Mucosa of descending colon (tissue), 3 donors: ENCODE measurements at regions not wholly inside any gene's neighbourhood (a gene's known extent, or its start where the extent isn't known, plus 50 kb on each side); places are given as distances from the start of the nearest gene placed in this dataset.

Experiments
- ATAC-seq: fragments of 200-7000 bp; cut with Tn5 transposase; one replicate; pipeline ENCODE4 v1.9.1; 2020; ENCODE audit warnings: mild to moderate bottlenecking, moderate library complexity
- DNase-seq, 3 donors: peaks; one replicate each; pipeline ENCODE4 v3.0.0-alpha.2; 2020
- H3K36me3 ChIP-seq: fragments of 200-600 bp; one replicate; pipeline ENCODE4 v1.8.0; 2021; ENCODE audit warnings: low read depth, mild to moderate bottlenecking
- H3K4me1 ChIP-seq: fragments of 200-600 bp; one replicate; pipeline ENCODE4 v1.8.0; 2021; ENCODE audit warnings: low read depth, mild to moderate bottlenecking
- H3K4me3 ChIP-seq: fragments of 200-600 bp; one replicate; pipeline ENCODE4 v1.8.0; 2021; ENCODE audit warnings: mild to moderate bottlenecking
- H3K9me3 ChIP-seq: fragments of 200-600 bp; one replicate; pipeline ENCODE4 v1.8.0; 2021; ENCODE audit warnings: mild to moderate bottlenecking
- intact Hi-C, 2 donors: fragments of 100-400 bp; cut with DNase I in 1 of 2; cut with micrococcal nuclease in 1 of 2; formaldehyde crosslinking; loops; one replicate each; pipeline versions ENCODE4 v1.11.0 to v1.11.1; 2022; cut with DNase I, micrococcal nuclease
- TF ChIP-seq, protein P1 (sequence below): fragments of 200-600 bp; IDR thresholded peaks from one replicate; pipeline ENCODE4 v1.8.0; 2022; ENCODE audit warnings: antibody characterized with exemption, mild to moderate bottlenecking
- donor health status: DM: no; HTN: no; CAD: no; lungs with moderate emphysema.
- donor health status: DM: no; HTN: no; CAD: no.
- donor health status: DM: no; HTN: yes; CAD: no.

DNA sequence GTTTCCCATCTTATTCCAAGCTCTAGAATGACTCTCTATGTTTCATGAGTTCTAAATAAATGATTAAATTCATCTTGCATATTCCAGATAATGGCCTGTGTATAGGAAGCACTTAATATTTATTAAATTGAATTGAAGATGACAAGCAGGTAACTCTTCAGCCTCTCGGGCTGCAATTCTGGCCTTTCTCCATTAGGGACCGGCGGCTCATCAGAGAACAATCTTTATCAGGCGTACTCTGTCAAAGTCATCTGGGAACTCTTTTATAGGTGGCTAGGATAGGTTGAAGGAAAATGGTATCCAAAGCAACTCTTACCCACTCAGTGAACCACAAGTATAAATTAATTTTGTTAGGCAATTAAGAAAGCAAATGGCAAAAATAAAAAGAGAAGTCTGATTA lies 308.5 kb downstream of the NOL4 start:
- ATAC-seq (no peak), DNase-seq (no peak)
- TF ChIP-seq, protein P1, sequence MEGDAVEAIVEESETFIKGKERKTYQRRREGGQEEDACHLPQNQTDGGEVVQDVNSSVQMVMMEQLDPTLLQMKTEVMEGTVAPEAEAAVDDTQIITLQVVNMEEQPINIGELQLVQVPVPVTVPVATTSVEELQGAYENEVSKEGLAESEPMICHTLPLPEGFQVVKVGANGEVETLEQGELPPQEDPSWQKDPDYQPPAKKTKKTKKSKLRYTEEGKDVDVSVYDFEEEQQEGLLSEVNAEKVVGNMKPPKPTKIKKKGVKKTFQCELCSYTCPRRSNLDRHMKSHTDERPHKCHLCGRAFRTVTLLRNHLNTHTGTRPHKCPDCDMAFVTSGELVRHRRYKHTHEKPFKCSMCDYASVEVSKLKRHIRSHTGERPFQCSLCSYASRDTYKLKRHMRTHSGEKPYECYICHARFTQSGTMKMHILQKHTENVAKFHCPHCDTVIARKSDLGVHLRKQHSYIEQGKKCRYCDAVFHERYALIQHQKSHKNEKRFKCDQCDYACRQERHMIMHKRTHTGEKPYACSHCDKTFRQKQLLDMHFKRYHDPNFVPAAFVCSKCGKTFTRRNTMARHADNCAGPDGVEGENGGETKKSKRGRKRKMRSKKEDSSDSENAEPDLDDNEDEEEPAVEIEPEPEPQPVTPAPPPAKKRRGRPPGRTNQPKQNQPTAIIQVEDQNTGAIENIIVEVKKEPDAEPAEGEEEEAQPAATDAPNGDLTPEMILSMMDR, result no peak
- intact Hi-C loops, result no loop called here
- Histone ChIP-seq H3K4me3 (no peak overlapping the region), H3K9me3 (no peaks in the 10 kb centered on the region), H3K4me1 (no peaks in the 10 kb centered on the region), H3K36me3 (no peaks in the 10 kb centered on the region)

DNA sequence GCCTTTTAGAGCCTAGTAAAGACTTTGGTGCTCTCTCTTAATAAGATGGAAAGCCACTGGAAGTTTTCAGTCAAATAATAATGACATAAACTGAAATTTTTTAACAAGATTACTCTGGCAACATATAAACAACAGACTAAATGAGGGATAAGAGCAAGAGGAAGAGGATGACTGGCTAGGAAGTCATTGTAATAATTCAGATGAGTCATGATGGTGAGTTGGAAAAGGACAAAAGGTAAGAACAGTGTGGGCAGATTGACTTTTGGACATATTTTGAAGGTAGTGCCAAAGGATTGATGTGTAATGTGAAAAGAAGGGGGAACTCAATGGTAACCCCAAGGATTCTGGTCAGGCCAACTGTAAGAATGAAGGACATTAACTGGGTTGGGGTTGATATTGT lies 310.3 kb downstream of the NOL4 start:
- DNase-seq (no peak), ATAC-seq (peak; percentile 65)
- no peaks in the 10 kb centered on the region for H3K4me1 ChIP-seq
- H3K4me3 ChIP-seq, result no peak overlapping the region
- no peaks in the 10 kb centered on the region for H3K36me3 ChIP-seq
- TF ChIP-seq, protein P1, result no peak
- no peaks in the 10 kb centered on the region for H3K9me3 ChIP-seq
- intact Hi-C loops, result no loop called here

DNA sequence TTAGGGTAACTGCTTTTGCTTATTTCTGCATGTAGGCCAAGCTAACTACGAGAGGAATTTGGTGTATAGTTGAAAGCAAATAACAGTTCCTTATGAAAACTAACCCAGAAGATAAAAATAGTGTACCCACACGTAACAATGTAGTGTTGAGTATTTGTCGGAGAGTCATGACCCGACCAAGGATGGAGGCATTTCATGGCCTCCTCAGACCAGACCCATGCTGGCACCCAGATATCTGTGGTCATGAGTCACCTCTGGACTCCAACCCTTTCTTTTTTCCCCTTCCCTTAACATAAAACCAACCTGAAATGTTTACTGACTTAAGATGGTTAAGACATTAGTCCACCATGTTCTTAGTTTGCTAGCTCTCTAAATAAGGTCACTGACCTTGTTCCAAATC lies 318.7 kb downstream of the NOL4 start:
- intact Hi-C loops, result no loop called here
- TF ChIP-seq, protein P1, result no peak
- H3K9me3 ChIP-seq, result peaks cover 18% of the 10 kb centered on the region
- no peaks in the 10 kb centered on the region for H3K36me3 ChIP-seq
- H3K4me3 ChIP-seq, result no peak overlapping the region
- ATAC-seq (no peak), DNase-seq (no peak)
- H3K4me1 ChIP-seq, result no peaks in the 10 kb centered on the region

- DNase-seq (no peak), ATAC-seq (no peak)
- Histone ChIP-seq H3K36me3 (no peaks in the 10 kb centered on the region), H3K4me3 (no peak overlapping the region), H3K9me3 (peaks cover 20% of the 10 kb centered on the region), H3K4me1 (no peaks in the 10 kb centered on the region)
- TF ChIP-seq, protein P1, result no peak
- intact Hi-C loops, result no loop called here
These were observed 322.7 kb downstream of the NOL4 start for GRCh38 chr18:33901894-33902512.

GRCh38 chr18:33900638-33901037 lies 322.6 kb downstream of the ASXL3 start:
- no peak for ATAC-seq
- intact Hi-C loops, result no loop called here
- DNase-seq, result no peak
- H3K36me3 ChIP-seq, result no peaks in the 10 kb centered on the region
- H3K4me3 ChIP-seq, result no peak overlapping the region
- H3K4me1 ChIP-seq, result no peaks in the 10 kb centered on the region
- H3K9me3 ChIP-seq, result peaks cover 20% of the 10 kb centered on the region
- TF ChIP-seq, protein P1, result no peak

DNA sequence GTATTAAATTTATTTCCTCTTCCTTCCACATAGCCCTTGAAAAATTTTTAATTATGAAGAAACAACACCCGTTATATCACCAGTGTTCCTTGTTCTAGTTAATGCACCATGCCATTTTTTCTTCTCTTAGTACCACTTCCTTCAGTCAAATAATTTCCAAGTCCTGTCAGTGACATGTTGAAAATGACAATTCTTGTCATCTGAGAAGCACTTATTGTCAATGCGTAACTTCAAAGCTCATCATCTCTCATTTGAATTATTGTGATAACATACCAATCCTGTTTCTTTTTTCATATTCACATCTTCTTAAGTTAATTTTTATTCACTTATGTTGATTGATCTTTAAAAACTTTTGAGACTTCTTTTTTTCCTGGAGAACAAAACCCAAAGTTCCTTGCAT lies 320.4 kb downstream of the ASXL3 start:
- no peak for ATAC-seq
- intact Hi-C loops, result no loop called here
- TF ChIP-seq, protein P1, result no peak
- H3K4me3 ChIP-seq, result no peak overlapping the region
- H3K36me3 ChIP-seq, result no peaks in the 10 kb centered on the region
- no peak for DNase-seq
- peaks cover 16% of the 10 kb centered on the region for H3K9me3 ChIP-seq
- no peaks in the 10 kb centered on the region for H3K4me1 ChIP-seq
